Trophoblast cell (in vitro differentiated cells and primary cell): ENCODE measurements at regions not wholly inside any gene's neighbourhood (a gene's known extent, or its start where the extent isn't known, plus 50 kb on each side); places are given as distances from the start of the nearest gene placed in this dataset.

ENCODE experiments used
- DNase-seq, 2 donors: peaks; one replicate each; pipeline ENCODE4 v3.0.0-alpha.2; 2016
- H2AFZ ChIP-seq: 2 replicates; pipeline ENCODE4 v1.6.1; 2013; ENCODE audit warnings: low read length, moderate library complexity, mild to moderate bottlenecking; ENCODE audit not compliant: insufficient read depth, poor library complexity
- H2AK5ac ChIP-seq: 2 replicates; pipeline ENCODE4 v1.6.1; 2013; ENCODE audit warnings: mild to moderate bottlenecking, low read length
- H2BK120ac ChIP-seq: 2 replicates; pipeline ENCODE4 v1.6.1; 2013; ENCODE audit warnings: low read length, mild to moderate bottlenecking, moderate library complexity; ENCODE audit not compliant: insufficient read depth, poor library complexity
- H2BK12ac ChIP-seq: 2 replicates; pipeline ENCODE4 v1.6.1; 2013; ENCODE audit warnings: mild to moderate bottlenecking, low read length, moderate library complexity
- H2BK5ac ChIP-seq: 2 replicates; pipeline ENCODE4 v1.6.1; 2013; ENCODE audit warnings: low read length, low read depth, moderate library complexity, mild to moderate bottlenecking; ENCODE audit not compliant: poor library complexity
- H3K14ac ChIP-seq: 2 replicates; pipeline ENCODE4 v1.6.1; 2013; ENCODE audit warnings: mild to moderate bottlenecking, low read length
- H3K18ac ChIP-seq: 2 replicates; pipeline ENCODE4 v1.6.1; 2013; ENCODE audit warnings: mild to moderate bottlenecking, low read length
- H3K23ac ChIP-seq: 2 replicates; pipeline ENCODE4 v1.6.1; 2013; ENCODE audit warnings: low read length
- H3K27ac ChIP-seq: 2 replicates; pipeline ENCODE4 v1.5.1; 2013; ENCODE audit warnings: low read depth, mild to moderate bottlenecking, inconsistent platforms, low read length, moderate library complexity
- H3K27me3 ChIP-seq: 2 replicates; pipeline ENCODE4 v1.6.1; 2013; ENCODE audit warnings: inconsistent platforms, mild to moderate bottlenecking, low read length, moderate library complexity; ENCODE audit not compliant: insufficient read depth
- H3K36me3 ChIP-seq, 2 experiments: 1 replicate in 1 of 2; 2 replicates in 1 of 2; pipeline ENCODE4 v1.6.1; 2013; ENCODE audit warnings: low read length in 2 of 2, mild to moderate bottlenecking in 2 of 2, moderate library complexity in 1 of 2; ENCODE audit not compliant: insufficient read depth in 2 of 2, control insufficient read depth in 1 of 2
- H3K4ac ChIP-seq: 2 replicates; pipeline ENCODE4 v1.6.1; 2013; ENCODE audit warnings: low read depth, mild to moderate bottlenecking, low read length, moderate library complexity
- H3K4me1 ChIP-seq, 2 experiments: 1 replicate in 1 of 2; 2 replicates in 1 of 2; pipeline ENCODE4 v1.6.1; 2013; ENCODE audit warnings: low read length in 2 of 2, mild to moderate bottlenecking in 2 of 2, moderate library complexity in 1 of 2; ENCODE audit not compliant: insufficient read depth in 2 of 2, control insufficient read depth in 1 of 2
- H3K4me2 ChIP-seq: 2 replicates; pipeline ENCODE4 v1.6.1; 2013; ENCODE audit warnings: inconsistent platforms, mild to moderate bottlenecking, low read length, moderate library complexity
- H3K4me3 ChIP-seq: 2 replicates; pipeline ENCODE4 v1.5.1; 2013; ENCODE audit warnings: mild to moderate bottlenecking, low read depth, low read length, inconsistent platforms
- H3K79me1 ChIP-seq: one replicate; pipeline ENCODE4 v1.6.1; 2013; ENCODE audit warnings: low read length
- H3K79me2 ChIP-seq: 2 replicates; pipeline ENCODE4 v1.6.1; 2013; ENCODE audit warnings: low read length, mild to moderate bottlenecking; ENCODE audit not compliant: control insufficient read depth, insufficient read depth, poor library complexity
- H3K9ac ChIP-seq: 2 replicates; pipeline ENCODE4 v1.6.1; 2013; ENCODE audit warnings: mild to moderate bottlenecking, low read length
- H3K9me3 ChIP-seq: 2 replicates; pipeline ENCODE4 v1.6.1; 2013; ENCODE audit warnings: low read depth, mild to moderate bottlenecking, control low read depth, inconsistent platforms, low read length; ENCODE audit not compliant: insufficient read depth
- H4K12ac ChIP-seq: 2 replicates; pipeline ENCODE4 v1.6.1; 2013; ENCODE audit warnings: low read depth, mild to moderate bottlenecking, low read length, moderate library complexity
- H4K8ac ChIP-seq: 2 replicates; pipeline ENCODE4 v1.6.1; 2013; ENCODE audit warnings: low read depth, mild to moderate bottlenecking, low read length, moderate library complexity
- H4K91ac ChIP-seq: one replicate; pipeline ENCODE4 v1.6.1; 2013; ENCODE audit warnings: low read depth, mild to moderate bottlenecking, low read length, moderate library complexity
- WGBS: extraction: QIAGEN DNeasy Blood & Tissue Kit; methylation state at CpG from one replicate; pipeline ENCODE4 v1.1.7; 2013; ENCODE audit warnings: missing lambda C conversion rate; ENCODE audit not compliant: insufficient read length, insufficient coverage; ENCODE audit errors: extremely low coverage; 5-methylcytosine and 5-hydroxymethylcytosine counted together

DNA sequence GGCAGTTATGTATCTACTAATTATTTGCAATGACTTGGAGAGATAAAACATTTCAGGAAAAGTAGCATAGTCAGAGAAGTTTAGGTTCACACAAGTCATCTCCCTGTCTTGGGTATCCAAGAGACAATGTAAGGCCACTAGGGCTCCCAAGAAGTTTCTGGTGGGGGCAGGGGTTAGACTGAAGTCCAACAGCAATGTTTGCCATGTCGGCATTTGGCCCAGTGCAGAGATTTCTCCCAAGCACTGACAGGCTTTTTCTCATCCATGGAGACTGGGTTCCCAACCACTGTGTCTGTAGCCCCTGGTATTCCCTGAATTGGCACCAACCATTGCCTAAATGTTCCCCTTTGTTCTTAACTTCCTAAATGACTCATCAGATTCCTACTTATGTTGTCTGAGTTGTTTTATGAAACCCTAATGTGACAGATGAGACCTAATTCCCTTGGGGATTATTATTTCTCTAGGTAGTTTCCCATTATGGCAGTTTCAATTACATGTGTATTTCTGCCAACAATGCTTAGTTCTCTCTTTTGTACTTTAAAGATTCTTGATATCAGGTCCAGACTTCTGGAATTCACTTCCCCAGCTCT lies 103.6 kb upstream of the EGFLAM start:
- no peak overlapping the region for H2BK5ac ChIP-seq
- H4K12ac ChIP-seq = no peak overlapping the region
- H3K4me2 ChIP-seq = no peak overlapping the region
- H3K36me3 ChIP-seq = no peaks in the 10 kb centered on the region
- H2AK5ac ChIP-seq = no peak overlapping the region
- WGBS = no CpG with 5 or more reads among the region's 1 CpG
- no peak overlapping the region for H3K23ac ChIP-seq
- no peaks in the 10 kb centered on the region for H3K27me3 ChIP-seq
- no peak overlapping the region for H3K14ac ChIP-seq
- H4K8ac ChIP-seq = no peak overlapping the region
- no peak for DNase-seq
- H2BK12ac ChIP-seq = no peak overlapping the region
- no peak overlapping the region for H3K18ac ChIP-seq
- no peak overlapping the region for H3K27ac ChIP-seq
- no peaks in the 10 kb centered on the region for H3K4me1 ChIP-seq
- H2BK120ac ChIP-seq = no peak overlapping the region
- H3K9me3 ChIP-seq = no peaks in the 10 kb centered on the region
- H3K79me2 ChIP-seq = no peaks in the 10 kb centered on the region
- no peaks in the 10 kb centered on the region for H3K79me1 ChIP-seq
- no peak overlapping the region for H3K4me3 ChIP-seq
- H3K4ac ChIP-seq = no peak overlapping the region
- no peak overlapping the region for H2AFZ ChIP-seq
- no peak overlapping the region for H4K91ac ChIP-seq
- H3K9ac ChIP-seq = peak overlapping the region; percentile 72

DNA sequence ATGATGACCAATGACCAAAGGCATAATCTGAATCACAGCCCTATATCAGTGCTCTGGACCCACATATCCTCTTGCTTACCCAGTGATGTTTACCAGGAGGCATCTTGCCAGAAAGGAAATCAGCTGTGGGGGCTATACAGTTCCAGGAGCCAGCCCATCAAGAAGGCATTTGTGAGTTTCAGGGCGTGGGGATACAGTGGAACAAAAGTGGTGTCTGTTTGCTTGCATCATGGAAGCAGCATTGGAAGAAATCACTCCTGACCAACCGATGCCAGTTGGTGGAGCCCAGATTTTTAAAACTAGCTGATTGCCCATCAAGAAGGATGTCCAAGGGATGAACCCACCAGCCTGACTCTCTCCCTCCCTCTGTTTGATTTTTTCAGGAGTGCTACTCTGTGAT lies 106.5 kb upstream of the EGFLAM start:
- Histone ChIP-seq H3K79me1 (no peaks in the 10 kb centered on the region), H3K4me2 (no peak overlapping the region), H3K36me3 (no peaks in the 10 kb centered on the region), H3K14ac (no peak overlapping the region), H3K27me3 (no peaks in the 10 kb centered on the region), H4K8ac (no peak overlapping the region), H2AFZ (no peak overlapping the region), H2BK5ac (no peak overlapping the region), H3K4me3 (no peak overlapping the region), H3K4ac (no peak overlapping the region), H4K12ac (no peak overlapping the region), H3K9ac (no peak overlapping the region), H2BK120ac (no peak overlapping the region), H3K79me2 (no peaks in the 10 kb centered on the region), H4K91ac (no peak overlapping the region), H2AK5ac (no peak overlapping the region), H3K18ac (no peak overlapping the region), H3K23ac (no peak overlapping the region), H3K9me3 (no peaks in the 10 kb centered on the region), H2BK12ac (no peak overlapping the region), H3K4me1 (no peaks in the 10 kb centered on the region), H3K27ac (no peak overlapping the region)
- no CpG with 5 or more reads among the region's 2 CpGs for WGBS
- DNase-seq = no peak

DNA sequence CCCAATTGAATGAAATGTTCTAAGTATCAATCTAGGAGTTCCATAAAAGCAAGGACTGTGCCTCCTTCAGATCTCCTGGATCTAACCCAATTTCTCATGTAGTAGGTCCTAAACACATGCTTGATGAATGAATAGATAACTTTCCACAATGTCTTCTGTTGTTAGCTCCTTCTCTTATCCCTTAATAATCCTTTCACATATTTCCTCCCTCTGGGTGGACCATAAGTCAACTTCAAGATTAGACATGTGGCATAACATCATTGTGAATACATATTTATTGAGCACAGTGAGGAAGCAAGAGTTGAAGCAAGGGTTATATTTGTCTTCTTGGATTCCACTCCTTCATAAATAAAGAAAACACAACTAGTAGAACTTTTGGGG lies 108.6 kb upstream of the EGFLAM start:
- Histone ChIP-seq H3K9ac (no peak overlapping the region), H2BK12ac (no peak overlapping the region), H3K27ac (no peak overlapping the region), H2AK5ac (no peak overlapping the region), H3K36me3 (no peaks in the 10 kb centered on the region), H3K4me3 (no peak overlapping the region), H3K4me1 (no peaks in the 10 kb centered on the region), H3K18ac (no peak overlapping the region), H3K4me2 (no peak overlapping the region), H3K9me3 (no peaks in the 10 kb centered on the region), H3K23ac (no peak overlapping the region), H3K79me1 (no peaks in the 10 kb centered on the region), H3K27me3 (no peaks in the 10 kb centered on the region), H4K8ac (no peak overlapping the region), H2BK5ac (no peak overlapping the region), H2AFZ (no peak overlapping the region), H4K91ac (no peak overlapping the region), H3K14ac (no peak overlapping the region), H3K79me2 (no peaks in the 10 kb centered on the region), H4K12ac (no peak overlapping the region), H2BK120ac (no peak overlapping the region), H3K4ac (no peak overlapping the region)
- DNase-seq = no peak

DNA sequence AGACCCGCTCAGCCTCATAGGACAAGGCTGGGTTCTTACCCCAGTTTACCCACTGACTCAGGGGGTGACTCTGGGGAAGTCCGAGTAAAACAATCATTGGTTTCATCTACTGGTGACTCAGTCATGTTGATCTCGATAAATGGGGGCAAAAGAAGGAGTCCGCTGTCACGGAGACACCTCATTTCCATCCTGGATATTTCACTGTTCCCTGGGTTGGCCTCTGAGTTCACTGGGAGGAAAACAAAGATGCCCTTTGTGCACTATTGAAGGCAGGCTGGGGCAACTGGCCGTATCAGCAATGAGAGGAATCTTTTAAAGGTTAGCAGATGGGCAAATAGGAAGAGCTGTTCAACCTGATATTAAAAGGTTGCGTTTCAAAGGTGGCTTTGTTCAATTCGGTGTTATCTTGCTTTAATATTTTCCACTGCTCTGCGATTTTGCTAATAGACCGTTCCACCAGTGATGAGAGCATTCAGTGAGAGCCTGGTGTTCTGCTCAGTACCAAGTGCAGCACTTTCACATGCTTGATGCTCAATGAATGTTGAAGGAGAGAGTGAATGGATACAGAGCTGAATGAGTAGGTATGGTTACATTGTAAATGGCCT lies 110.2 kb upstream of the EGFLAM start:
- Histone ChIP-seq H3K27ac (no peak overlapping the region), H3K4me3 (no peak overlapping the region), H3K4me2 (no peak overlapping the region), H3K4ac (no peak overlapping the region), H2BK120ac (no peak overlapping the region), H2AK5ac (no peak overlapping the region), H2AFZ (no peak overlapping the region), H2BK5ac (no peak overlapping the region), H3K9me3 (no peaks in the 10 kb centered on the region), H4K8ac (no peak overlapping the region), H3K36me3 (no peaks in the 10 kb centered on the region), H3K23ac (no peak overlapping the region), H4K12ac (no peak overlapping the region), H3K4me1 (no peaks in the 10 kb centered on the region), H3K18ac (no peak overlapping the region), H3K9ac (no peak overlapping the region), H2BK12ac (no peak overlapping the region), H4K91ac (no peak overlapping the region), H3K79me1 (no peaks in the 10 kb centered on the region), H3K14ac (no peak overlapping the region), H3K79me2 (no peaks in the 10 kb centered on the region), H3K27me3 (no peaks in the 10 kb centered on the region)
- no peak for DNase-seq
- WGBS = no CpG with 5 or more reads among the region's 10 CpGs
